ENCODE measurements at regions not wholly inside any gene's neighbourhood (a gene's known extent, or its start where the extent isn't known, plus 50 kb on each side); places are given as distances from the start of the nearest gene placed in this dataset.

DNA sequence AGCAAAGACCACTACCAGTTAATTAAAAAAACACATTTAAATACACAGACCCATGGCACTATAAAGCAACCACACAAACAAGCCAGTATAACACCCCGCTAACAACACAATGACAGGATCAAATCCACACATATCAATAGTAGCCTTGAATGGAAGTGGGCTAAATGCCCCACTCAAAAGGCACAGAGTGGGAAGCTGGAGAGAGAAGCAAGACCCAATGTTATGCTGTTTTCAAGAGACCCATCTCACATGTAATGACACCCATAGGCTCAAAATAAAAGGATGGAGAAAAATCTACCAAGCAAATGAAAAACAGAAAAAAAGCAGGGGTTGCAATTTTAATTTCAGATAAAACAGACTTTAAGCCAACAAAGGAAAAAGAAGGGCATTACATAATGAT, 125.4 kb upstream of the PTCHD4 start:
- Mint-ChIP-seq H3K4me1 (ENCODE audit: low read depth) (no peaks in the 10 kb centered on the region), H3K9me3 (peaks cover 28% of the 10 kb centered on the region), H3K27ac (no peak overlapping the region), H3K27me3 (ENCODE audit: insufficient read depth) (no peaks in the 10 kb centered on the region), H3K4me3 (no peak overlapping the region), H3K36me3 (ENCODE audit: low read depth) (no peaks in the 10 kb centered on the region)
- DNase-seq = no peak
- no peak for TF ChIP-seq CTCF (IDR thresholded peaks at IDR 0.05)

- no peak overlapping the region for H3K27ac Mint-ChIP-seq
- H3K9me3 Mint-ChIP-seq = peaks cover 24% of the 10 kb centered on the region
- DNase-seq = no peak
- H3K36me3 Mint-ChIP-seq (ENCODE audit: low read depth) = no peaks in the 10 kb centered on the region
- H3K4me1 Mint-ChIP-seq (ENCODE audit: low read depth) = no peaks in the 10 kb centered on the region
- no peaks in the 10 kb centered on the region for H3K27me3 Mint-ChIP-seq (ENCODE audit: insufficient read depth)
- H3K4me3 Mint-ChIP-seq = no peak overlapping the region
- TF ChIP-seq CTCF (IDR thresholded peaks at IDR 0.05) = no peak
Measured at GRCh38 chr6:48233063-48233462, 122.1 kb upstream of the PTCHD4 start.

GRCh38 chr6:48229841-48230240, 118.8 kb upstream of the PTCHD4 start:
- Mint-ChIP-seq H3K9me3 (no peaks in the 10 kb centered on the region), H3K4me3 (no peak overlapping the region), H3K4me1 (ENCODE audit: low read depth) (no peaks in the 10 kb centered on the region), H3K27ac (no peak overlapping the region), H3K36me3 (ENCODE audit: low read depth) (no peaks in the 10 kb centered on the region), H3K27me3 (ENCODE audit: insufficient read depth) (no peaks in the 10 kb centered on the region)
- no peak for DNase-seq
- TF ChIP-seq CTCF (IDR thresholded peaks at IDR 0.05) = no peak

GRCh38 chr6:48222241-48222640, 111.2 kb upstream of the PTCHD4 start:
- Mint-ChIP-seq H3K4me3 (no peak overlapping the region), H3K9me3 (peaks cover 14% of the 10 kb centered on the region), H3K27ac (no peak overlapping the region), H3K27me3 (ENCODE audit: insufficient read depth) (no peaks in the 10 kb centered on the region; the same call in 1 of the 2 replicates), H3K36me3 (ENCODE audit: low read depth) (no peaks in the 10 kb centered on the region), H3K4me1 (ENCODE audit: low read depth) (no peaks in the 10 kb centered on the region)
- no peak for DNase-seq
- no peak for TF ChIP-seq CTCF (IDR thresholded peaks at IDR 0.05)

DNA sequence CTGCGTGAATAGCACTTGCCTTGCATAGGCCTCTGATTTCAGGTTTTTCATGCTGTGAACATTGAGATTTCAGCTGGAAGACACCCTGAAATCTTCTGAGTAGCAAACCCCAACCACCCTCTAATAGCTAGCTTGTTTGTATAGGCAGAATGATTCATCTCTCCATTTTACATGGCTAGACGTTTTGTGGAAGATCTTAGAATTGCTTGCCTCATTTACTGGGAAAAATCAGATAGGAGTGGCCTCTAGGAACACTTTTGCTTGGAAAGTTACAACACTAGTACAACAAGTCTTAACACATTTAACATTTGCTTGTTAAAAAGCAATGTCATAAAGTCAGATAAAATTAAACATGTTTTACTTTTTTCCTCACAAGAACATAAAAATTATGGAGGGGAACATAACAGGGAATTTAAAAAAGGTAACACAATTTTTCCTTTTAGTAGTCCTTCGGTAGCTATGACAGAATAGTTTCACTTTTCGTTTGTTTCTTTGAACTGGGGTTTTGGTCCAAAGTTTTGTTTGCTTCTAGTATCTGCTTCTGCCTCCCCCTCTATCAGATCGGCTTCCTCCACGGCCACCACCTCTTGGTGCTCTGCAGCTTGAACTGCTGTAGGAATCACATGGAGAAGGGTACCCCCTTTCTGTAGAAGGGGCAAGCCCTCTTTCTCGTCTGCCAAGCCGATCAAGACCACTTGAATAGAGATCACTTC, 102.2 kb upstream of the PTCHD4 start:
- no peak overlapping the region for H3K27ac Mint-ChIP-seq
- TF ChIP-seq CTCF (IDR thresholded peaks at IDR 0.05) = no peak
- no peaks in the 10 kb centered on the region for H3K36me3 Mint-ChIP-seq (ENCODE audit: low read depth)
- no peaks in the 10 kb centered on the region; the same call in 1 of the 2 replicates for H3K4me1 Mint-ChIP-seq (ENCODE audit: low read depth)
- H3K27me3 Mint-ChIP-seq (ENCODE audit: insufficient read depth) = no peaks in the 10 kb centered on the region
- H3K4me3 Mint-ChIP-seq = peak overlapping the region; percentile 68; the same call in 1 of the 2 replicates
- DNase-seq = no peak
- peaks cover 15% of the 10 kb centered on the region for H3K9me3 Mint-ChIP-seq
